H1 (cell line): ENCODE measurements at regions not wholly inside any gene's neighbourhood (a gene's known extent, or its start where the extent isn't known, plus 50 kb on each side); places are given as distances from the start of the nearest gene placed in this dataset.

ENCODE experiments used
- CREB1 ChIP-seq: IDR thresholded peaks from 2 replicates; pipeline ENCODE4 v1.6.1; 2012; ENCODE audit warnings: inconsistent platforms
- EP300 ChIP-seq, 2 experiments: IDR thresholded peaks; 1 replicate in 1 of 2; 2 replicates in 1 of 2; pipeline ENCODE4 v1.6.1; 2011 to 2012; ENCODE audit warnings: low read depth in 2 of 2, low read length in 2 of 2, mild to moderate bottlenecking in 2 of 2, borderline replicate concordance in 1 of 2, inconsistent platforms in 1 of 2, moderate library complexity in 1 of 2
- SIX5 ChIP-seq: IDR thresholded peaks from 2 replicates; pipeline ENCODE4 v1.6.1; 2011; ENCODE audit warnings: mild to moderate bottlenecking, low read depth, low read length
- SP1 ChIP-seq: IDR thresholded peaks from 2 replicates; pipeline ENCODE4 v1.6.1; 2011; ENCODE audit warnings: low read depth, low read length
- TF ChIP-seq, protein P1 (sequence below): fragments of 300-600 bp; sonication (generic); IDR thresholded peaks from 2 replicates; pipeline ENCODE4 v1.7.1; 2012; ENCODE audit warnings: low read length, moderate library complexity, mild to moderate bottlenecking, inconsistent platforms; ENCODE audit not compliant: insufficient replicate concordance

DNA sequence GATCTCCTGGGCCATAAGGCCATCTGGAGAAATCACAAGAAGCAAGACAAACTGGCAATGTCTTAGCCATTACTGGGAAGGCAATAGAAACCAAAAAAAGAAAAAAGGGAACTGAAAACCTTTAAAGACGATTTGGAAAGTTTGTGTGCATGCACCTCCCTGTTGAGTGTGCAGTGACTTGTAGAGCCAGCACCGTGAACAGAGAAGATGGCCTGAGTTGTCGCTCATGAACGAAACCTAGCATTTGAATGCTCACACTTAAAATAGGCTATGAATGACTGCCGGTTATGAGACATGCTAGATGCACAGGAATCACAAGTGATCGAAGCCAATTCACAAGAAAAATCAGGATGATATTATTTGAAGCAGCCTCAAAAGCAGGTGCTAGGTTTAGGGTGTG lies 151.3 kb upstream of the ADO start (continued):
- TF ChIP-seq, protein P1, sequence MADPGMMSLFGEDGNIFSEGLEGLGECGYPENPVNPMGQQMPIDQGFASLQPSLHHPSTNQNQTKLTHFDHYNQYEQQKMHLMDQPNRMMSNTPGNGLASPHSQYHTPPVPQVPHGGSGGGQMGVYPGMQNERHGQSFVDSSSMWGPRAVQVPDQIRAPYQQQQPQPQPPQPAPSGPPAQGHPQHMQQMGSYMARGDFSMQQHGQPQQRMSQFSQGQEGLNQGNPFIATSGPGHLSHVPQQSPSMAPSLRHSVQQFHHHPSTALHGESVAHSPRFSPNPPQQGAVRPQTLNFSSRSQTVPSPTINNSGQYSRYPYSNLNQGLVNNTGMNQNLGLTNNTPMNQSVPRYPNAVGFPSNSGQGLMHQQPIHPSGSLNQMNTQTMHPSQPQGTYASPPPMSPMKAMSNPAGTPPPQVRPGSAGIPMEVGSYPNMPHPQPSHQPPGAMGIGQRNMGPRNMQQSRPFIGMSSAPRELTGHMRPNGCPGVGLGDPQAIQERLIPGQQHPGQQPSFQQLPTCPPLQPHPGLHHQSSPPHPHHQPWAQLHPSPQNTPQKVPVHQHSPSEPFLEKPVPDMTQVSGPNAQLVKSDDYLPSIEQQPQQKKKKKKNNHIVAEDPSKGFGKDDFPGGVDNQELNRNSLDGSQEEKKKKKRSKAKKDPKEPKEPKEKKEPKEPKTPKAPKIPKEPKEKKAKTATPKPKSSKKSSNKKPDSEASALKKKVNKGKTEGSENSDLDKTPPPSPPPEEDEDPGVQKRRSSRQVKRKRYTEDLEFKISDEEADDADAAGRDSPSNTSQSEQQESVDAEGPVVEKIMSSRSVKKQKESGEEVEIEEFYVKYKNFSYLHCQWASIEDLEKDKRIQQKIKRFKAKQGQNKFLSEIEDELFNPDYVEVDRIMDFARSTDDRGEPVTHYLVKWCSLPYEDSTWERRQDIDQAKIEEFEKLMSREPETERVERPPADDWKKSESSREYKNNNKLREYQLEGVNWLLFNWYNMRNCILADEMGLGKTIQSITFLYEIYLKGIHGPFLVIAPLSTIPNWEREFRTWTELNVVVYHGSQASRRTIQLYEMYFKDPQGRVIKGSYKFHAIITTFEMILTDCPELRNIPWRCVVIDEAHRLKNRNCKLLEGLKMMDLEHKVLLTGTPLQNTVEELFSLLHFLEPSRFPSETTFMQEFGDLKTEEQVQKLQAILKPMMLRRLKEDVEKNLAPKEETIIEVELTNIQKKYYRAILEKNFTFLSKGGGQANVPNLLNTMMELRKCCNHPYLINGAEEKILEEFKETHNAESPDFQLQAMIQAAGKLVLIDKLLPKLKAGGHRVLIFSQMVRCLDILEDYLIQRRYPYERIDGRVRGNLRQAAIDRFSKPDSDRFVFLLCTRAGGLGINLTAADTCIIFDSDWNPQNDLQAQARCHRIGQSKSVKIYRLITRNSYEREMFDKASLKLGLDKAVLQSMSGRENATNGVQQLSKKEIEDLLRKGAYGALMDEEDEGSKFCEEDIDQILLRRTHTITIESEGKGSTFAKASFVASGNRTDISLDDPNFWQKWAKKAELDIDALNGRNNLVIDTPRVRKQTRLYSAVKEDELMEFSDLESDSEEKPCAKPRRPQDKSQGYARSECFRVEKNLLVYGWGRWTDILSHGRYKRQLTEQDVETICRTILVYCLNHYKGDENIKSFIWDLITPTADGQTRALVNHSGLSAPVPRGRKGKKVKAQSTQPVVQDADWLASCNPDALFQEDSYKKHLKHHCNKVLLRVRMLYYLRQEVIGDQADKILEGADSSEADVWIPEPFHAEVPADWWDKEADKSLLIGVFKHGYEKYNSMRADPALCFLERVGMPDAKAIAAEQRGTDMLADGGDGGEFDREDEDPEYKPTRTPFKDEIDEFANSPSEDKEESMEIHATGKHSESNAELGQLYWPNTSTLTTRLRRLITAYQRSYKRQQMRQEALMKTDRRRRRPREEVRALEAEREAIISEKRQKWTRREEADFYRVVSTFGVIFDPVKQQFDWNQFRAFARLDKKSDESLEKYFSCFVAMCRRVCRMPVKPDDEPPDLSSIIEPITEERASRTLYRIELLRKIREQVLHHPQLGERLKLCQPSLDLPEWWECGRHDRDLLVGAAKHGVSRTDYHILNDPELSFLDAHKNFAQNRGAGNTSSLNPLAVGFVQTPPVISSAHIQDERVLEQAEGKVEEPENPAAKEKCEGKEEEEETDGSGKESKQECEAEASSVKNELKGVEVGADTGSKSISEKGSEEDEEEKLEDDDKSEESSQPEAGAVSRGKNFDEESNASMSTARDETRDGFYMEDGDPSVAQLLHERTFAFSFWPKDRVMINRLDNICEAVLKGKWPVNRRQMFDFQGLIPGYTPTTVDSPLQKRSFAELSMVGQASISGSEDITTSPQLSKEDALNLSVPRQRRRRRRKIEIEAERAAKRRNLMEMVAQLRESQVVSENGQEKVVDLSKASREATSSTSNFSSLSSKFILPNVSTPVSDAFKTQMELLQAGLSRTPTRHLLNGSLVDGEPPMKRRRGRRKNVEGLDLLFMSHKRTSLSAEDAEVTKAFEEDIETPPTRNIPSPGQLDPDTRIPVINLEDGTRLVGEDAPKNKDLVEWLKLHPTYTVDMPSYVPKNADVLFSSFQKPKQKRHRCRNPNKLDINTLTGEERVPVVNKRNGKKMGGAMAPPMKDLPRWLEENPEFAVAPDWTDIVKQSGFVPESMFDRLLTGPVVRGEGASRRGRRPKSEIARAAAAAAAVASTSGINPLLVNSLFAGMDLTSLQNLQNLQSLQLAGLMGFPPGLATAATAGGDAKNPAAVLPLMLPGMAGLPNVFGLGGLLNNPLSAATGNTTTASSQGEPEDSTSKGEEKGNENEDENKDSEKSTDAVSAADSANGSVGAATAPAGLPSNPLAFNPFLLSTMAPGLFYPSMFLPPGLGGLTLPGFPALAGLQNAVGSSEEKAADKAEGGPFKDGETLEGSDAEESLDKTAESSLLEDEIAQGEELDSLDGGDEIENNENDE, result no peak
- TF ChIP-seq SP1, result no peak
- no peak for TF ChIP-seq CREB1
- no peak for TF ChIP-seq EP300 (IDR thresholded peaks at IDR 0.05; ENCODE audit: borderline replicate concordance in 1 of 2, low read depth in 2 of 2, low read length in 2 of 2)
- no peak for TF ChIP-seq SIX5
